COLO668 (cell line): ENCODE measurements at regions not wholly inside any gene's neighbourhood (a gene's known extent, or its start where the extent isn't known, plus 50 kb on each side); places are given as distances from the start of the nearest gene placed in this dataset.
"Not testable (repeated sequence)": the region's sequence is repeated elsewhere in the genome, so short reads cannot be mapped to it uniquely, and the experiment has no call there.

Experiments used
- DNase-seq: peaks from one replicate; lab custom pipeline; 2025; ENCODE audit not compliant: unreplicated experiment; lab: John Stamatoyannopoulos, UW

DNA sequence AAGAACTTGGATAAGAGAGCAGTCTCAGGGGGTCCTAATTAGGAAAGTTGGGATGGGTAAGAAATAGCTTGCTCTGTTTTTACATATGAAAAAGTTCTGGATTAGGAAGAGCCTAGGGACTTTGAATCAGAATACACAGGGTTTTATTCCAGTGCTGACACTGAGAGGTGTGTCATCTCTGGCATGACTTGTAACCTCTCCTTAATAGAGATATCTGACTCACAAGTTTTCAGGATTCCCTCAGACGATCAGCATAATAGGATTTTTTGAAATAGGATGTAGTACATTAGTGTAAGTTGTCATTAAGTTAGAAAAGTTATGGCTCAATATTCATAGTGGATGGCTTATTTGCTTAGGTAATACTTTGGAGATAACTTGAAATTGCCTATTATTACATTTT, 555.2 kb upstream of the MIR17HG start:
- no peak for DNase-seq

DNA sequence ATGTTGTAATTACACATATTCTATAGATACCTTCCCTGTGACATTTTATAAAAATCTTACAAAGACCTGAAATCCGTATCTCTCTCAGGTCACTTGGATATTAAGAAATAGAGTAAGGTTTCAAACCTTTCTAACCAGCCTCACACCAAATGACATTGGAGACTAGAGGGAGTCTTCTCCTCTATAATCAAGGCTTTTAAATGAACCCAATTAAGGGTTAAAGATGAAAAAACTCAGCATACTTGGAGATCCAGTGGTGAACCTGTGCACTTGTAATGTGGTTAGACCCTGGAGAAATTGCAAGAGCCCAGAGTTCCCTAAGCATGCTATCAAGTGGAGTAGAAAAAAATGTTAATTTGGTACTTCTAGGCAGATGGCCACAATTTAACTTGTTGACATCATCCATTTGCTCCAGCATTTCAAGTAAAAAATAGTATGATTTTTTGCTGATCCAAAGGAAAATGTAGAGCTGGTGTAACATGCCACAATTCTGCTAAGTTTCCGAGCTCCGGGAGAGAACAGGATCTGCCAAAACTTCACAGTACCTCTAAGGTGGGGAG, 554.1 kb upstream of the MIR17HG start:
- DNase-seq = no peak

- no peak for DNase-seq
Observed at GRCh38 chr13:90796474-90796873, 551.0 kb upstream of the MIR17HG start.

- DNase-seq = no peak
Observed at GRCh38 chr13:90797335-90797734, 550.2 kb upstream of the MIR17HG start.

GRCh38 chr13:90798381-90798780, 549.1 kb upstream of the MIR17HG start:
- DNase-seq = no peak

DNA sequence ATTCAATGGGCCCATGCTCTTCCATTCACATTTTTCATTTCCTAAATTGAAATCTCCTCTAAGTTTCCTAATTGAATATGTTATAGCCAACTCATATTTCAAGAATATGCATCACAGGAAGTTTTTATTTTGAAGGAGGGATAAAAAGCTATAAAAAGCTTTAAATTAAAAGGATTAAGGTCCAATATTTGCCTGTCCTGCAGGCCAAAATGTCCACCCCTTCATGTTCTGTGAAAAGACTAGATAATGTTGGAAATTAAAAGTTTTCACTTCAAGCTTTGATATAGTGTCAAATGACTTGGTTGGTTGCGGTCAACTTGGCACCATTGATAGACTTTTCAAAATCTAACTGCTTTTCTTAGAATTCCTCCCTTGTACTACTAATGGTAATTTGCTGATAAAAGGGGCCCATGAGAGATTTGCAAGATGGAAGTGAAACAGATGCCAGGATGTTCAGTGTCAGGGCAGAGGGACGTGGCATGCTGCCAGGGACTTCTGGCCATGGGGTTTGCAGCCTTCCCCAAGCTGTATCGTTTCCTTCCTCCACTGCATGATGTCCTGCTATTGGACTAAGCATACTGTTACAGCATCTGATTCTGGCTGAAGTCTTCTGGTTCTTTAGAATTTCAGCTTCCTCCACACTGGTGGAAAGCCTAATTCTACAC, 547.3 kb upstream of the MIR17HG start:
- no peak for DNase-seq

GRCh38 chr13:90801621-90802020, 545.9 kb upstream of the MIR17HG start:
- DNase-seq = no peak

- DNase-seq = no peak
Observed at GRCh38 chr13:90803210-90803609, 544.3 kb upstream of the MIR17HG start.

DNA sequence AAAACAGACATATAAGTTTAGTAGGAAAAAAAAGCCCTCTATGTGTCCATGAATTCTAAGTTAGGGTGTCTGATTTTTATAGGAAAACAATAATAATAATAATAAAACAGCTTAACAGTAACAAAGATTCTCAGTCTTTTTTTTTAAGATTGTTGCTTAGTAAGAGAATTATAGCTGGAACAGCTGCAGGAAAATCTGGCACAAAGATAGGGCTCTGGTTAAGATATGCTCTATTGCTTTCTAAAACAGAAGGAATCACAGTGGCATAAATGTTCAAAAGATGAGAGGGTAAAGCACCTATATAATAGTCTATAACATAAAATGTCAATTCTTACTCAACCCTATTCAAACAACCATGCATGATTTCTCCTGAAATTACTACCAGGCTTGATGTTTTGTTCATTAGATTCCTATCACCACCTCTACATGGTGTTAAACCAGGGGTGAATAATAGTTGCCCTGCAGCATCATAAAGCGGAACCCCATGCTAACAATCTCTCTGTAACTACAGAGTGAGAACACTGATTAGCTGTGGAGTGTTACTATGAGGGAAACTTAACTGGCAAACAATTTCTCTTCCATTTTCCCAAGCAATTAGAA, 541.4 kb upstream of the MIR17HG start:
- DNase-seq = no peak

DNA sequence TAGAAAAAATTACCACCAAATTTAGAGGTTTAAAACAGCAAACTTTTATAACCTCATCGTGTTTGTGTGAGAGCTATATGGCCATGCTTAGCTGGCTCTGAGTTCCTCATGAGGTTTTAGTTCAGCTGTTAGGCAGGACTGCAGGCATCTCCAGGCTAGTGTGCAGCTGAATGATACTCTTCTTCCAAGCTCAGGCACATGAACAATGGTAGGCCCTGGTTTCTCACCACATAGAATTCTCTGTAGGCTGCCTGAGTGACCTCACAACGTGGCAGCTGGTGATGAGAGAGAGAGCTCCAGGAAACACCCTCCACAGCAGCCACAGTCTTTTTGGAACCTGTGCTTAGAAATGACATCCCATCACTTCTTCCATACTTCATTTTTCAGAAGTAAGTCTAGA, 540.6 kb upstream of the MIR17HG start:
- no peak for DNase-seq

DNA sequence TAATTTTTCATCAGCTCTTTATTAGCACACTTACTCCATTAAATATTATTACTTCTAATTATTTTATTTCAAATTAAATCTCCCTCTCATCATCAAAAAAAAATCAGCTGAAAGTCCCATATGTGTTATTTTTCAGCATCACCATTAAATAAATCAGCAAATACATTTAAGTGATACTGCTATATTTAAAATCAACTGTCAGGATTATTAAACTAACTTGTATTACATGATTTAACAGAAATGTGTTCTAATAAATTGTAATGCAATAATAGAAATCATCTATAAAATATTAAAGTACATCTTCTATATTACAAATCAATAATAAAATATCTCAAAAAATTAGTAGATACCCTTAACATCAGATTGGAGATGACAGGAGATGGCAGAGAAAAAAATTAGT, 538.6 kb upstream of the MIR17HG start:
- DNase-seq = no peak

DNA sequence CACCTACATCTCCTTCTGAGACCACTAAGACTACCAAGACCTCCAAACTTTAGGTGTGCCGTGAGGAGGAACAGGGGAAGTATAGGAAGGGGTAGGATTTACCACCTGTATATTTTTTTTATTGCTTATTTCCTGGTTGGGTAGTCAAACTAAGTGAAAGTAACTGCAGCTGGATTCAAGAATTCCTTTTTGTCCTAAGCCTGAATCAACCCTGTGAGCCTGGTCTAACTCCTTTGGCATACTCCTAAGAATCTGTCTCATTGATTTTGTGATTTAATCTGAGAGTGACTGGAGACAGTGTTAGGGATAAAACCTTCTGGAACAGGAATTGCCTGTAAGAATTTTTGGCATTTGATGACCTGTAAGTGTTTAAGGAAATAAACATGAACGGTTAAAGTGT, 523.5 kb upstream of the MIR17HG start:
- DNase-seq = no peak

DNA sequence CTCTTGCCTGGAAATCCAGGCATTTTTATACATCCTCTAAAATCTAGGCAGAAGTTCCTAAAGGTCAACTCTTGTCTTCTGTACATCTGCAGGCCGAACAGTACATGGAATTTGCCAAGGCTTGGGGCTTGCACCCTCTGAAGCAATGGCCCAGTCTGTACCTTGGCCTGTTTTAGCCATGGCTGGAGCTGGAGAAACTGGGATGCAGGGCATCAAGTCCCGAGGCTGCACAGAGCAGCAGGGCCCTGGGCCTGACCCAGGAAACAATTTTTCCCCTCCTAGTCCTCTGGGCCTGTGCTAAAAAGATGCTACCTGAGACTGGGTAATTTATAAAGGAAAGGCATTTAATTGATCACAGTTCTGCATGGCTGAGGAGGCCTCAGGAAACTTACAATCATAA, 520.8 kb upstream of the MIR17HG start:
- no peak for DNase-seq

- no peak for DNase-seq
Observed at GRCh38 chr13:90830782-90831181, 516.7 kb upstream of the MIR17HG start.

GRCh38 chr13:90833951-90834350, 513.5 kb upstream of the MIR17HG start:
- DNase-seq = no peak

- no peak for DNase-seq
Observed at GRCh38 chr13:90834700-90835099, 512.8 kb upstream of the MIR17HG start.

DNA sequence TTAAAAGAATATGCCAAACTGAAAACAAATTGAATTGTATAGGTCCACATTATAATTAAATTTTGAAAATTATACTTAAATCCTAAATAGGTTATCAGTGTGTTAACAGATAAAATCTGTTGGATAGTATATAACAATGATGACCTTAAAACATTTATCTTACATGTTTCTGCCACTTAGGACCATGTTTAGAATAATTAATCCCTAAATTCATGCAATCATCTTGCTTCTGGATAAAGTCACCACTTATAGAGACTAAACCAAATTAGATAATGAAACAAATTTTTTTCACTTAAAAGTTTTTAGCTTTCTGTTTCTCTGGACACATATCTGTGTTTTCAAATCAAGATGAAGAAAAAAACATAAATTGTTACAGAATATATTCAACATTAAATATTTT, 511.7 kb upstream of the MIR17HG start:
- no peak for DNase-seq

DNA sequence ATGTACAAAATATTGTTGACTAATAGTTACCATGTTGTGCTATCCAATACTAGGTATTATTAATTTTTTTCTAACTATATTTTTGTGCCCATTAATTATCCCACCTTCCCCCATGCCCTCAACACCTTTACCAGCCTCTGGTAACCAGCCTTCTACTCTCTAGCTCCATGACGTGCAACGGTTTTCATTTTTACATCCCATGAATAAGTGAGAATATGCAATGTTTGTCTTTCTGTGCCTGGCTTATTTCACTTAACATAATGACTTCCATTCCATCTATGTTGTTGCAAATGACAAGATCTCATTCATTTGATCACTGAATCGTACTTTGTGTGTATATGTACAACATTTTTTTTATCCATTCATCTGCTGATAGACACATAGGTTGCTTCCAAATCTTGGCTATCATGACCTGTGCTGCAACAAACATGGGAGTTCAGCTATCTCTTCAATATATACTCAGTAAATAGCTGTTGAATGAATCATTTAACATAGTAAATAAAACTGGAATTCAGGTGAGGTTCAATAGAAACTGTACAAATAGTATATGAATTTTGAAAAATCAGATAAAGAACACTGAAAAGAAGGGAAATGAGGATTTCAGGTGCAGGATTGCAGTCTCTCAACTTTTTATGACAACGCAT, 509.0 kb upstream of the MIR17HG start:
- no peak for DNase-seq

DNA sequence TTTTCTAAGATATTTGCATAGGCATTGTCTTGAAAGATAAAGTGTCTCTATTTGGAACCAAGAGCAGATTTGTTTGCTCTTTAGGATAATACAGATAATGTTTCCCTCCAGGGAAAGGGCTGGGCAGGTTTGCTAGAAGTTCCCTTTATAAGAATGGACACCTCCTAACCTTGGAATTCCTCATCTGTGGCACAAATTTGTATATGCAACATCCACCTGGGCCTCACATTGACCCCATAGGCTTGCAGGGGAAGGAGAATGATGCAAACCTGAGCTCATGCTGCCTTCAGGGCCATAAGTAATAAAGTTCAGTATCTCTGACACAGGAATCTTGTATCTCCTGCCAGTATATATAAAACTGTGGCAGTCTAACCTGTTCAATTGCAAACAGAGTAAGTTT, 508.4 kb upstream of the MIR17HG start:
- no peak for DNase-seq

- DNase-seq = no peak
Observed at GRCh38 chr13:90846936-90847335, 500.6 kb upstream of the MIR17HG start.

DNA sequence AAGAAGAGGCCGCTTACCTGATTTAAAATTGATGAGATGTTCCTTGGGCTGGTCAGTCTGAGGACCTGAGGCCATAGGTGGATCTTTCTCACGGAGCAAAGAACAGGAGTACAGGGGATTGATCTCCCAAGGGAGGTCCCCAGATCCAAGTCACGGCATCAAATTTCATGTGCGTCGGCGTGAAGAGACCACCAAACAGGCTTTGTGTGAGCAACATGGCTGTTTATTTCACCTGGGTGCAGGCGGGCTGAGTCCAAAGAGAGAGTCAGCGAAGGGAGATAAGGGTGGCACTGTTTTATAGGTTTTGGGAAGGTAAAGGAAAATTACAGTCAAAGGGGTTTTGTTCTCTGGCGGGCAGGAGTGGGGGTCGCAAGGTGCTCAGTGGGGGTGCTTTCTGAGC, 493.8 kb upstream of the MIR17HG start:
- DNase-seq = not testable (repeated sequence)

DNA sequence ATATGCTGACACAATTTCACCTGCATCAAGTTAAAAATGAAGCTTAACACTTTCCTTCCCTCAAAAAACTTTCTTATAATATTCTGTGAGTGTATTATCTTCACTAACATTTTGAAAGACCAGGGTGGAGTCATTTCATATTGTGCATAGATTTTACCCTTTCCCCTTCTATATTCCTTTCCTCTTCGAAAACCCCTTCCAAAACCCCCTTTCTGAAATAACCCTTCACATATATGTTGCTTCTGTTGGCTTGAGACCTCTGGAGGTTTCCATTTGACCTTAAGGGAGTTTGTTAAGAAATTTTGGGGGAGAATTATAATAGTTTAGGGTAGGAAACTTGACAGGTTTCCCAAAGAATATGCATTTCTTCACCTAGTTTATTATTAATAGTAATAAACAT, 489.6 kb upstream of the MIR17HG start:
- no peak for DNase-seq
